SIG-M5 treated with dmso at 0.1 percent for 504 hours (cell line): ENCODE measurements at regions not wholly inside any gene's neighbourhood (a gene's known extent, or its start where the extent isn't known, plus 50 kb on each side); places are given as distances from the start of the nearest gene placed in this dataset.
"Not testable (repeated sequence)": the region's sequence is repeated elsewhere in the genome, so short reads cannot be mapped to it uniquely, and the experiment has no call there.

Experiments used
- DNase-seq: peaks from one replicate; lab custom pipeline; 2025; ENCODE audit not compliant: unreplicated experiment; lab: John Stamatoyannopoulos, UW

- DNase-seq, result peak; percentile 13
These were observed 59.8 kb upstream of the ZPLD1 start for GRCh38 chr3:102374863-102375634.

GRCh38 chr3:102378216-102378615 is 56.6 kb upstream of the ZPLD1 start:
- DNase-seq, result no peak

DNA sequence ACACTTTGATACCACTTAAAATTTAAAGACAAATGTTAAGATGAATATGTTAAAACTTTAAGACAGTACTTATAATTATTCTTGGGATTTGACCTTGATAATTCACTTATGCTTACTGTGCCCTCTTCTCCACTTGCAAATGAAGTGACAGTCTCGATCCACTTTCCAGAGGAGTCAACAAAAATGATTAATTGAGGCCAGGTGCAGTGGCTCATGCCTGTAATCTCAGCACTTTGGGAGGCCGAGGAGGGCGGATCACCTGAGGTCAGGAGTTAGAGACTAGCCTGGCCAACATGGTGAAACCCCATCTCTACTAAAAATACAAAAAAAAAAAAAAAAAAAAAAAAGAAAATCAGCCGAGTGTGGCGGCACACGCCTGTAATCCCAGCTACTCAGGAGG is 52.6 kb upstream of the ZPLD1 start:
- not testable (repeated sequence) for DNase-seq
